SKM-1 (cell line): ENCODE measurements at regions not wholly inside any gene's neighbourhood (a gene's known extent, or its start where the extent isn't known, plus 50 kb on each side); places are given as distances from the start of the nearest gene placed in this dataset.
"Not testable (repeated sequence)": the region's sequence is repeated elsewhere in the genome, so short reads cannot be mapped to it uniquely, and the experiment has no call there.

ENCODE experiments used
- DNase-seq: peaks from one replicate; lab custom pipeline; 2025; ENCODE audit not compliant: unreplicated experiment; lab: John Stamatoyannopoulos, UW

DNA sequence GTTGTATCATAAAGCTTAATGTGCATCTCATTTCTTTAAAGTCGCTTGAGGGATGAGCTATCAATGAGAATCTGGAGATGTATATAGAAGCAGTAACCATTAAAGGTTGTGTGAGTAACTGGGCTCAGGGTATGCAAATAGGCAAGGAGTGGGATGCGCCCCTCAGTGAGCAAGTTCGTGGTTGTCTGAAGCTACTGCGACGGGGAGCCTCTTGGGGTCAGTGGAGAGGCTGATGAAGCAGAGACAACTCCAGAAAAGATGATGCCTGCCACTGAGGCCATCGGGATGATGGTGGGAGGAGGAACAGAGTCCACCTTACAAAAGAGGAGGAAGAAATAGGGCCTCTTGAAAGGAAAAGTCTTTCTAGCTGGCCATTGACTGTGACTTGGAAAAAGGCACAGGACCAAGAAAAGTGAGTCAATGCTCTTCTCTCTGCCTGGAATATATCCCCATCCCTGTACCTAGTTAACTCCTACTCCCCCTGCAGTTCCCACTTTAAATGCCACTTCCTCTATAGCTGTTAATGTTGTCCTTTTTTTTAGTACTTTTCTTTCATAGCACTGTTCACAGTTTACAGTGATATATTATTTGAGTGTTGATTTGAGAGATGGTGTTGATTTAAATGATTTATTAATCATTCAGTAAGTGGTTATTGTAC lies 51.4 kb upstream of the LSM6 start:
- DNase-seq: no peak

GRCh38 chr4:146123231-146123630 lies 52.3 kb upstream of the LSM6 start:
- no peak for DNase-seq

DNA sequence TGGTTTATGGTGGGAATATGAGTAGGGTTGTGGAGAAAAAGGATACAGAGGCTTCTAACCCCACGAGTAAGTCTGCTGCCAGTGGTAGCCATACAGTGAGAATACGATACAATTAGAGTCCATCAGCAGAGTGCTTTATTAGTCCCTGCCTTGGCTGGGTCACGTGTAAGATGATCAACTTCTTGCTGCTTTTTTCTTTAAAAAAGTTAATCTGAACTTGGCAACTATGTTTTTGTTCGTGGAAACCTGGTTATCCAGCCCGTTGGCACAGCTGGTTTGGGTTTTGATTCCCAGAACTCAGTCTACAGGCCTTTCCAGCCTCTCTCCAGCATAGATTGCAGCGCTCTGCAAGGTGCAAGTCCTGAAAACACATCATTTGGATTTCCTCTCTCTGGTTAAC lies 53.1 kb upstream of the LSM6 start:
- no peak for DNase-seq

GRCh38 chr4:146121757-146122156 lies 53.8 kb upstream of the LSM6 start:
- no peak for DNase-seq

DNA sequence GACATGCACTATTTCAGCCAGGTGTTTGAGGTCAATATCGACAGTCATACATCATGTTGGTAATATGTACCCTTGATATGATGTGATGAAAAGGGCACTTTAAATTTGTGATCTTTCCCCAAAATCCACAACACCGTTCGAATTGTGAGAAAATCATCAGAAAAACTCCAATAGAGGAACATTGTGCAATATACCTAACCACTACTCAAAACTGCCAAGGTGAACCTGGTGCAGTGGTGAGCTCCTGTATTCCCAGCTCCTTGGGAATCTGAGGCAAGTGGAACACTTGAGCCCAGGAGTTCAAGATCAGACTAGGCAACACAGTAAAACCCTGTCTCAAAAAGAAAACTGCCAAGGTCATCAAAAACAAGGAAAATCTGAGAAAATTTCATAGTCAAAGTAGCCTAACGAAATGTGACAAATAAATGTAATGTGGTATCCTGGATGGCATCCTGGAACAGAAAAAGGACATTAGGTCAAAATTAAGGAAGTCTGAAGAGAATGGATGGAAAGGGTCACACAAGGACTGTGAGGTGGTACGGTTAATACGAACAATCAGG lies 55.6 kb upstream of the LSM6 start:
- DNase-seq: no peak

DNA sequence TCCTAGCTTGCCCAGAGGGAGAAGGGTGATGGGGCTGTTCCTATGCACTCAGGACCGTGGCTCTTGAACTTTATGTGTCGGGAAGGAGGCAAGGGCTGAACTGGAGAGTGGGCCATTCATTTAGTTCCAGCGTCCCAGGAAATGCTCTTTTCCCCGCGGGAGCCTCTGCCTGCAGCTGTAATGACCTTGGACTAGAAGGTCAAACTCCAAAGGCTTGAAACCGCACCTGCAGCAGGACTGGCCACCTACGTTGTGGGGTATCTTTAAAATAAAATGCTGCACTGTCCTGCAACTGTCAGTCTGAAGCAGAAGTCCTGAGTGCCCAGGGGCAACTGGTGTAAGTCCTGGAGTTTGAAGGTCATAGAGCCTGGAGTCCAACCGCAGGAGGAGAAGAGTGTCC lies 61.5 kb upstream of the LSM6 start:
- DNase-seq: no peak

GRCh38 chr4:146113171-146113570 lies 62.3 kb upstream of the LSM6 start:
- no peak for DNase-seq

GRCh38 chr4:146112389-146112788 lies 63.1 kb upstream of the LSM6 start:
- no peak for DNase-seq

DNA sequence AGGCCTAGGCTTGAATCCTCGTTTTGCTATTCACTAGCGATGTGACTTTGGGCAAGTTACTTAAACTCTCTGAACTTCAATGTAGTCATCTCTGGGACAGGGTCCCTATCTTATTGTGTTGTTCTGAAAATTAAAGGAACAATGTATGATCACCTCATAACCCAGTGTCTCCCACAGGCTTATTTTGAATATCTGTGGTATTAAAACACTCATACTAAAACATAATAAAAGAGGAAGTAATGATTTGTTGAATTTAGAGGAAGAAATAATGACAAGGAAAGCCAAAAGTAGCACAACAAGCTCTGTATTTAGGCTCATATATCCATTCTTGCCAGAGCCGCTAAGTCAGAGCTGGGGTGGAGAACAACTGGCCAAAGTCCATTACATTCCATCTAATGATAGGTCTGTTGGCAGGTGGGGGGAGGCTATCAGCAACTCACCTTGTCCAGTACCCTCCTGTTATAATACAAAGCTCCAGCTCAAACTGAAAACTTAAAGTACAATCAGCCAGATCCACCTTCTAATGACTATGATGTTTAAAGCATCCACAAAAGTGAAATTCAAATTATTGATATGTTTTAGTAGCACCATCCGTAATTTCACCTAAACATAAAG lies 64.5 kb upstream of the LSM6 start:
- no peak for DNase-seq

DNA sequence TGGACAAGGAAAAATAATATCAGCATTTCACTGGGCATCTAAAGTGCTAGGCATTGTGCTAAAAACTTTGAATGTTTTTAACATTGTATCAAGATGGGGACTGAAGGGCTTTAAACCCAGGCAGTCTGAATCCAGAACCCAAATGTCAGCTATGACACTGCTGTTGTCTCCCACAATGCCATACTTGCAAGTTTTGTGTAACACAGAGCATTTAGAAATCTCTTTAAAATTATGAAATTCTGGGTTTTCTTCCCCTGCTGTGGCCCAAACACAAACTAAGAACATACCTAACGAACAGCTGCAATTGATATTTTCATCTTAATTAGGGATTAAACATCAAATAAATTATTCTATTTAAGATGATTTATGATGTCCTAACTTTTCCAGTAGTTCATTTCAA lies 66.8 kb upstream of the LSM6 start:
- DNase-seq: no peak

GRCh38 chr4:146107587-146108240 lies 67.8 kb upstream of the LSM6 start:
- DNase-seq: no peak

DNA sequence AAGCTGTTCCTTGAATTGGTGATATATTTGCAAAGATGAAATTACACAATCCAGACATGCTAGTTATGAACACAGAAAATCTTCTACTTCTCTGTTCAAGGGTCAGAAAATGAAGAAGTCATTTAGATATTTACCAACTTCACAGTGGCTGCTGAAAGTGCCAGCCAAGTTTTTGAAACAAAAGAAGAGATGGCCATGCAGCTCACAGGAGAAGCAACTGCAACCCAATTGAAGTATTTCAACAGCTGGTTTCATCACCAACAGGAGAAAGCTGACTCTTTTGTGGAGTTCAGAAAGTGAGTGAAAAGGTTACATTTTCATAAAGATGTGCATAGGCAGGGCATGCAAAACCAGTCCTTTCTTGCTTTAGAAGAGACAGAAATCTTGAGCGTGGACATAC lies 70.1 kb upstream of the LSM6 start:
- peak; percentile 83 for DNase-seq

DNA sequence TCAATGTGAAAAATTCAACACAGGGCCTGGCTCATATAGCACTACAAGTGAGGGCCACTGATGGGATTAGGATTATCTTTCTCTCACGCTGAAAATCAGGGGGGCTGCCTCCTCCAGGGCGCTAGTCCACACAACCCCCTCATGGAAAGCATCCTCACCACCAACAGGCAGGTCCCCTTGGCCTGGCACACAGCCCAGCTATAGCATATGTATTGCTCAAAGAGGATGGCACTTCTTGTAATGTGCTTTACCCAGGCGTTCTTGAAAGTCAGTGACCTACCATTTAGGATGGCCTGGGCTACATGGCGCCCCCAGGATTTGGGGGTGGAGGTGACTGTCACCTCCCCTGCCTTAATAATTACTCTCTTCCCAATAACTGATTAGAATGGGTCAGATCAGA lies 71.0 kb upstream of the LSM6 start:
- no peak for DNase-seq

GRCh38 chr4:146104052-146104451 lies 71.5 kb upstream of the LSM6 start:
- not testable (repeated sequence) for DNase-seq

GRCh38 chr4:146099585-146099984 lies 75.9 kb upstream of the LSM6 start:
- no peak for DNase-seq

DNA sequence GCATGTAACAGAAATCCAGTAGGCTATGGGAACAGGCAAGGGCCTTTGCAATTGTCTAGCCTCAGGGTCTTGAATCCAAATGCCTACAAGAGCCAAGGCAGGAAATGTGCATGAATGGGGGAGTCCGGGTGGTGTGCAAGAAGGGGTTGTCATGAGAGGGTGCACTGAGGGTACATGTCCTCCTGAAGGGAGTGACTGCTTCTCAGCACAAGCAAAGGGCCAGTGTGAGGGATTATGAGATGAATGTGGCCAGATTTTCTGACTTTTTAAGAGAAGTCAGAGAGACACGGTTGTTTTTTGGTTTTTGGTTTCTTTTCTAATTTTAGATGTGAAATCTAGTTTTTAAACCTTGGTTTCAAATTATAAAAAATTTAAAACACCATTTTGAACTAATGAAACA lies 76.5 kb upstream of the LSM6 start:
- no peak for DNase-seq

GRCh38 chr4:146098397-146098796 lies 77.1 kb upstream of the LSM6 start:
- no peak for DNase-seq

GRCh38 chr4:146096371-146096770 lies 79.1 kb upstream of the LSM6 start:
- no peak for DNase-seq

DNA sequence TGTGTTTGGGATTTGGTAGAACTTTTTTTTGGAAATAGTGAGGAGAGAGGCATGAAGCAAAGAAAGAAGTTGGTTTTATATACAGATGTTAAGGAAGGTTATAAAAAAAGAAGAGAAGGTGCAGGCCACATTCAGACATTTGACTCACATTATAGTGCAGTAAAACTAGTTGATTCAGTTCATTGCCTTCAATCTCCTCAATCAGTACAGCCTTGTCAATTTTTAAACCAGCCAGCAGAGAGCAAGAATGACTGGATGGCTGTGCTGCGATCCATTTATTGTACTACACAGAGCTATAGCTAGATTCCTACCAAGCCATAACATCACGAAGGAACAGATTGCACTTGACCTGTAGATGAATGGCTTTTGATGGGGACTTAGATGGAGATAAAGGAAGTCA lies 79.7 kb upstream of the LSM6 start:
- no peak for DNase-seq

DNA sequence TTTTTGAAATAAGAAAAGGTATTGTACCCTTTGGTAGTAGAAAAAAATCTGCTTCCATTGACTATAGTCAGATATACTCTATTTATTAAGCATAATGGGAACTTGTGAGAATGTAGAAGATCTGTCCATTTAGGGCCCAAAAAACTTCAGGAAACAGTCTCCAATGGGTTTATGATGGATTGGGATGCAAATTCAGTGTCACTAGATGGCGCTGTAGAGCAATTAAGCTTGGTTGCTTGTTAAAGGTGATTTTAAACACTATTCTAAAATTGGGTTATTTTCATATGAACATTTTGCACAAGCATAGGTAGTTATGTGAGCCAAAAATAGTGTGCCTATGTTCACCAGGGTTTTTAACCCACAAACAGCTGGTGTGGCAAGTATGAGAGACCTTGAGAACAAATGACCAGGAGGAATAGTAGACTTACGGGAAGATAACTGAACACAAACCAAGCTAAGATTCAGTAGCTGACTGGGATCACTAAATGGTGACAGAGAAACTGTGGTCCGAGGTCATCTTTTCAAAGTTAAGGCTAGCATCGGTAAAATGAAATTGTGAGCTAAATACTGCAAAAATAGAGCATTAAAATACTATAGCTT lies 80.3 kb upstream of the LSM6 start:
- DNase-seq: no peak

GRCh38 chr4:146088690-146089089 lies 86.8 kb upstream of the LSM6 start:
- no peak for DNase-seq

GRCh38 chr4:146087856-146088255 lies 87.7 kb upstream of the LSM6 start:
- DNase-seq: no peak
